ENCODE measurements at regions not wholly inside any gene's neighbourhood (a gene's known extent, or its start where the extent isn't known, plus 50 kb on each side); places are given as distances from the start of the nearest gene placed in this dataset.

GRCh38 chr5:124133406-124133805 is 613.0 kb downstream of the ZNF608 start:
- in situ Hi-C loops (cut with HindIII; ENCODE audit: low sequenced_read_pairs) = no loop called here
- no peak overlapping the region for H3K4me3 ChIP-seq (ENCODE audit: low read depth, low read length)
- no peak for TF ChIP-seq CTCF (IDR thresholded peaks at IDR 0.05; ENCODE audit: low read depth, low read length, missing control alignments)
- no peak for DNase-seq (ENCODE audit: low read depth)

GRCh38 chr5:124132843-124133242 is 613.6 kb downstream of the ZNF608 start:
- TF ChIP-seq CTCF (IDR thresholded peaks at IDR 0.05; ENCODE audit: low read depth, low read length, missing control alignments) = no peak
- in situ Hi-C loops (cut with HindIII; ENCODE audit: low sequenced_read_pairs) = no loop called here

GRCh38 chr5:124131466-124131865 is 615.0 kb downstream of the ZNF608 start:
- in situ Hi-C loops (cut with HindIII; ENCODE audit: low sequenced_read_pairs) = no loop called here
- DNase-seq (ENCODE audit: low read depth) = no peak
- H3K4me3 ChIP-seq (ENCODE audit: low read depth, low read length) = no peak overlapping the region
- TF ChIP-seq CTCF (IDR thresholded peaks at IDR 0.05; ENCODE audit: low read depth, low read length, missing control alignments) = no peak

More at GRCh38 chr5:124132843-124133242, 613.6 kb downstream of the ZNF608 start:
- no peak for DNase-seq (ENCODE audit: low read depth)
- H3K4me3 ChIP-seq (ENCODE audit: low read depth, low read length) = no peak overlapping the region

GRCh38 chr5:124130816-124131215 is 615.6 kb downstream of the ZNF608 start:
- no peak overlapping the region for H3K4me3 ChIP-seq (ENCODE audit: low read depth, low read length)
- no peak for TF ChIP-seq CTCF (IDR thresholded peaks at IDR 0.05; ENCODE audit: low read depth, low read length, missing control alignments)
- DNase-seq (ENCODE audit: low read depth) = no peak
- in situ Hi-C loops (cut with HindIII; ENCODE audit: low sequenced_read_pairs) = no loop called here

GRCh38 chr5:124128867-124129266 is 616.9 kb downstream of the CSNK1G3 start:
- TF ChIP-seq CTCF (IDR thresholded peaks at IDR 0.05; ENCODE audit: low read depth, low read length, missing control alignments) = no peak
- in situ Hi-C loops (cut with HindIII; ENCODE audit: low sequenced_read_pairs) = no loop called here

GRCh38 chr5:124126504-124127217 is 614.7 kb downstream of the CSNK1G3 start:
- no peak for TF ChIP-seq CTCF (IDR thresholded peaks at IDR 0.05; ENCODE audit: low read depth, low read length, missing control alignments)
- H3K4me3 ChIP-seq (ENCODE audit: low read depth, low read length) = no peak overlapping the region
- in situ Hi-C loops (cut with HindIII; ENCODE audit: low sequenced_read_pairs) = no loop called here
- no peak for DNase-seq (ENCODE audit: low read depth)

More at GRCh38 chr5:124128867-124129266, 616.9 kb downstream of the CSNK1G3 start:
- no peak overlapping the region for H3K4me3 ChIP-seq (ENCODE audit: low read depth, low read length)
- no peak for DNase-seq (ENCODE audit: low read depth)
